ENCODE measurements at regions not wholly inside any gene's neighbourhood (a gene's known extent, or its start where the extent isn't known, plus 50 kb on each side); places are given as distances from the start of the nearest gene placed in this dataset.
"Not testable (repeated sequence)": the region's sequence is repeated elsewhere in the genome, so short reads cannot be mapped to it uniquely, and the experiment has no call there.

GRCh38 chr14:81776531-81776930, 242.9 kb upstream of the SEL1L start (continued):
- TF ChIP-seq E2F4 (CRISPR knock-in tag; IDR thresholded peaks at IDR 0.05; ENCODE audit: borderline replicate concordance, low read depth) = no peak
- TF ChIP-seq CBFB (CRISPR knock-in tag; IDR thresholded peaks at IDR 0.05; ENCODE audit: low read depth) = no peak
- TF ChIP-seq TP53 (CRISPR knock-in tag; IDR thresholded peaks at IDR 0.05) = no peak
- TF ChIP-seq USF2 (CRISPR knock-in tag; IDR thresholded peaks at IDR 0.05) = no peak
- TF ChIP-seq MLX (CRISPR knock-in tag; IDR thresholded peaks at IDR 0.05) = no peak
- no peak for TF ChIP-seq MYBL2 (CRISPR knock-in tag; IDR thresholded peaks at IDR 0.05)
- no peak for TF ChIP-seq ATF1 (CRISPR knock-in tag; IDR thresholded peaks at IDR 0.05)
- TF ChIP-seq ZMAT4 (CRISPR knock-in tag; IDR thresholded peaks at IDR 0.05) = no peak
- TF ChIP-seq CREM (CRISPR knock-in tag; IDR thresholded peaks at IDR 0.05) = no peak

- H3K36me3 Mint-ChIP-seq; CTCF ChIA-PET; ATAC-seq; H3K4me3 Mint-ChIP-seq; POLR2A ChIA-PET; H3K4me1 Mint-ChIP-seq; DNase-seq (ENCODE audit: low spot score); H3K27ac Mint-ChIP-seq: not testable (repeated sequence)
- Mint-ChIP-seq H3K27me3 (ENCODE audit: low read depth) (peaks cover 88% of the 10 kb centered on the region), H3K9me3 (peaks cover 25% of the 10 kb centered on the region)
Measured at GRCh38 chr14:81781798-81782197, 248.1 kb upstream of the SEL1L start.

GRCh38 chr14:81784084-81784483, 250.4 kb upstream of the SEL1L start:
- no peak for ATAC-seq
- ChIA-PET CTCF (no interaction called here), POLR2A (interaction anchor here (0.7 kb wide), 1 partner anchor 43 kb away, joined by 3 read pairs; no protein-coding TSS in a partner anchor)
- DNase-seq (ENCODE audit: low spot score) = no peak
- no peak overlapping the region for H3K27ac Mint-ChIP-seq
- peaks cover 18% of the 10 kb centered on the region for H3K36me3 Mint-ChIP-seq
- H3K4me3 Mint-ChIP-seq = no peak overlapping the region
- peaks cover 13% of the 10 kb centered on the region for H3K4me1 Mint-ChIP-seq
- peaks cover 33% of the 10 kb centered on the region for H3K9me3 Mint-ChIP-seq
- peaks cover 68% of the 10 kb centered on the region for H3K27me3 Mint-ChIP-seq (ENCODE audit: low read depth)
- TF ChIP-seq USF1 (CRISPR knock-in tag; IDR thresholded peaks at IDR 0.05) (no peak), E2F5 (CRISPR knock-in tag; IDR thresholded peaks at IDR 0.05) (no peak), PRRX2 (CRISPR knock-in tag; IDR thresholded peaks at IDR 0.05) (no peak), ZNF425 (CRISPR knock-in tag; conservative IDR thresholded peaks at IDR 0.05) (no peak), MAX (CRISPR knock-in tag; IDR thresholded peaks at IDR 0.05) (no peak), SP1 (CRISPR knock-in tag; conservative IDR thresholded peaks at IDR 0.05) (no peak), ZNF281 (CRISPR knock-in tag; IDR thresholded peaks at IDR 0.05) (no peak), ATF6 (CRISPR knock-in tag; IDR thresholded peaks at IDR 0.05) (no peak), E2F1 (CRISPR knock-in tag; IDR thresholded peaks at IDR 0.05) (no peak), NR1H2 (CRISPR knock-in tag; IDR thresholded peaks at IDR 0.05) (no peak), ZBTB21 (CRISPR knock-in tag; IDR thresholded peaks at IDR 0.05; ENCODE audit: borderline replicate concordance) (no peak)

Data from WTC11 (cell line).